NK-92 (cell line): ENCODE measurements at regions not wholly inside any gene's neighbourhood (a gene's known extent, or its start where the extent isn't known, plus 50 kb on each side); places are given as distances from the start of the nearest gene placed in this dataset.

Experiments used
- DNase-seq: peaks from one replicate; lab custom pipeline; 2025; ENCODE audit not compliant: unreplicated experiment; lab: John Stamatoyannopoulos, UW

GRCh38 chr10:10829576-10829975 lies 188.1 kb upstream of the CELF2 start:
- DNase-seq: no peak

GRCh38 chr10:10830293-10830986 lies 187.2 kb upstream of the CELF2 start:
- DNase-seq: no peak

GRCh38 chr10:10831085-10831484 lies 186.6 kb upstream of the CELF2 start:
- no peak for DNase-seq

- DNase-seq: no peak
Measured at GRCh38 chr10:10833955-10834354, 183.7 kb upstream of the CELF2 start.

GRCh38 chr10:10844251-10844650 lies 173.4 kb upstream of the CELF2 start:
- DNase-seq: no peak

- no peak for DNase-seq
Measured at GRCh38 chr10:10845185-10845584, 172.5 kb upstream of the CELF2 start.

GRCh38 chr10:10845826-10846503 lies 171.7 kb upstream of the CELF2 start:
- DNase-seq: no peak

- no peak for DNase-seq
Measured at GRCh38 chr10:10846504-10846900, 171.2 kb upstream of the CELF2 start.

- DNase-seq: no peak
Measured at GRCh38 chr10:10847387-10847786, 170.3 kb upstream of the CELF2 start.

GRCh38 chr10:10848488-10849111 lies 169.1 kb upstream of the CELF2 start:
- no peak for DNase-seq

- DNase-seq: no peak
Measured at GRCh38 chr10:10849306-10849705, 168.4 kb upstream of the CELF2 start.

- DNase-seq: no peak
Measured at GRCh38 chr10:10850214-10850613, 167.5 kb upstream of the CELF2 start.

GRCh38 chr10:10852464-10852863 lies 165.2 kb upstream of the CELF2 start:
- no peak for DNase-seq

- no peak for DNase-seq
Measured at GRCh38 chr10:10853954-10854353, 163.7 kb upstream of the CELF2 start.

- no peak for DNase-seq
Measured at GRCh38 chr10:10854725-10855124, 162.9 kb upstream of the CELF2 start.

- no peak for DNase-seq
Measured at GRCh38 chr10:10855151-10855581, 162.5 kb upstream of the CELF2 start.

GRCh38 chr10:10860455-10860976 lies 157.2 kb upstream of the CELF2 start:
- DNase-seq: no peak

GRCh38 chr10:10865303-10865702 lies 152.4 kb upstream of the CELF2 start:
- no peak for DNase-seq

- DNase-seq: no peak
Measured at GRCh38 chr10:10865913-10866312, 151.8 kb upstream of the CELF2 start.

- no peak for DNase-seq
Measured at GRCh38 chr10:10869592-10869991, 148.1 kb upstream of the CELF2 start.

GRCh38 chr10:10870523-10871241 lies 147.0 kb upstream of the CELF2 start:
- DNase-seq: no peak
